K562 (cell line): ENCODE measurements at regions not wholly inside any gene's neighbourhood (a gene's known extent, or its start where the extent isn't known, plus 50 kb on each side); places are given as distances from the start of the nearest gene placed in this dataset.

Experiments used
- ATAC-seq: fragments of 200-7000 bp; cut with Tn5 transposase; 3 replicates; pipeline ENCODE4 v1.9.1; 2020; ENCODE audit warnings: moderate library complexity
- BruUV-seq: library from RNA; stranded (reverse); fragments of 400-500 nt; replicated peaks from 2 replicates; lab custom pipeline; 2021; lab: Mats Ljungman, UMichigan
- CTCF ChIA-PET: fragments of 300-600 bp; formaldehyde crosslinking; extraction: SDS; loops from one replicate; lab custom pipeline; 2021; ENCODE audit warnings: low intra/inter-chr PET ratio; lab: Yijun Ruan, JAX
- POLR2A ChIA-PET: fragments of 300-600, 350-650 bp; sonication (Branson Sonifier 250); formaldehyde crosslinking; extraction: SDS; loops from one replicate; lab custom pipeline; 2021; ENCODE audit warnings: antibody characterized with exemption, inconsistent platforms; lab: Yijun Ruan, JAX
- DNase-seq, 4 experiments: peaks; one replicate each; pipeline versions ENCODE4 v3.0.0 to v3.0.0-alpha.2; 2011 to 2018; ENCODE audit warnings: low spot score in 3 of 4, mixed read lengths in 3 of 4; ENCODE audit errors: extremely low read depth in 1 of 4
- FAIRE-seq: peaks from 2 replicates; lab custom pipeline; 2011; peaks lifted over from hg19 to GRCh38; lab: Jason Lieb, UNC
- H2AFZ ChIP-seq: 2 replicates; pipeline ENCODE4 v1.6.0; 2011; ENCODE audit warnings: low read depth, low read length, control low read depth, inconsistent platforms
- H3K27ac ChIP-seq: fragments of 200-600 bp; 3 replicates; pipeline ENCODE4 v1.8.0; 2011; ENCODE audit warnings: low read depth, mild to moderate bottlenecking, control low read depth, inconsistent platforms, low read length, moderate library complexity, mixed read lengths; ENCODE audit errors: extremely low read depth
- H3K27me3 ChIP-seq, 2 experiments: fragments of 300-600 bp in 1 of 2; 2 replicates in 1 of 2; 3 replicates in 1 of 2; pipeline versions ENCODE4 v1.6.0 to v1.8.0; 2011; ENCODE audit warnings: inconsistent platforms in 2 of 2, low read length in 2 of 2, mild to moderate bottlenecking in 1 of 2, mixed read lengths in 1 of 2, moderate library complexity in 1 of 2; ENCODE audit not compliant: control insufficient read depth in 2 of 2, insufficient read depth in 2 of 2
- H3K36me3 ChIP-seq: fragments of 300-600 bp; 3 replicates; pipeline ENCODE4 v1.8.0; 2011; ENCODE audit warnings: mild to moderate bottlenecking, low read length, inconsistent platforms; ENCODE audit not compliant: control insufficient read depth, insufficient read depth
- H3K4me1 ChIP-seq, 2 experiments: fragments of 200-600 bp in 1 of 2; replicated peaks in 1 of 2; 2 replicates in 1 of 2; 3 replicates in 1 of 2; pipeline versions ENCODE4 v1.5.1 to v1.8.0; 2011; ENCODE audit warnings: inconsistent platforms in 2 of 2, low read length in 2 of 2, mild to moderate bottlenecking in 1 of 2, mixed read lengths in 1 of 2, moderate library complexity in 1 of 2; ENCODE audit not compliant: control insufficient read depth in 2 of 2, insufficient read depth in 2 of 2
- H3K4me2 ChIP-seq: 2 replicates; pipeline ENCODE4 v1.6.1; 2011; ENCODE audit warnings: low read length, control low read depth, inconsistent platforms, mixed read lengths; ENCODE audit not compliant: insufficient read depth
- H3K4me3 ChIP-seq: fragments of 200-600 bp; sonication (generic), shearing (Covaris generic); 2 replicates; pipeline ENCODE4 v1.5.1; 2016; ENCODE audit warnings: control low read depth, inconsistent platforms
- H3K79me2 ChIP-seq: fragments of 200-600 bp; 3 replicates; pipeline ENCODE4 v1.8.0; 2011; ENCODE audit warnings: low read length, inconsistent platforms; ENCODE audit not compliant: control insufficient read depth, insufficient read depth
- H3K9ac ChIP-seq, 2 experiments: 2 replicates each; pipeline versions ENCODE4 v1.6.0 to v1.6.1; 2011; ENCODE audit warnings: low read depth in 2 of 2, low read length in 2 of 2, control low read depth in 1 of 2, inconsistent platforms in 1 of 2, mild to moderate bottlenecking in 1 of 2, mixed read lengths in 1 of 2; ENCODE audit not compliant: insufficient read depth in 1 of 2
- H3K9me1 ChIP-seq: one replicate; pipeline ENCODE4 v1.6.0; 2011; ENCODE audit warnings: inconsistent platforms, mild to moderate bottlenecking, low read length, moderate library complexity; ENCODE audit not compliant: control insufficient read depth, insufficient read depth
- H3K9me3 ChIP-seq: replicated peaks from 2 replicates; pipeline ENCODE4 v1.5.1; 2011; ENCODE audit warnings: low read depth, low read length, inconsistent platforms; ENCODE audit not compliant: control insufficient read depth, insufficient read depth
- H4K20me1 ChIP-seq: replicated peaks from 2 replicates; pipeline ENCODE4 v1.6.1; 2011; ENCODE audit warnings: low read length, inconsistent platforms, mixed read lengths; ENCODE audit not compliant: control insufficient read depth, insufficient read depth
- ILK ChIP-seq: fragments of 450-650 bp; IDR thresholded peaks from 2 replicates; pipeline ENCODE4 v1.6.1; 2016; ENCODE audit warnings: missing genetic modification characterization, low read depth, mild to moderate bottlenecking, missing compliant biosample characterization, moderate library complexity, borderline replicate concordance
- JUNB ChIP-seq: fragments of 450-650 bp; formaldehyde crosslinking; conservative IDR thresholded peaks from 2 replicates; pipeline ENCODE4 v1.4.0; 2020; ENCODE audit warnings: mild to moderate bottlenecking
- NR4A1 ChIP-seq, 2 experiments: fragments of 250-450 bp in 1 of 2; fragments of 450-650 bp in 1 of 2; sonication (Bioruptor Pico) in 1 of 2; IDR thresholded peaks; 2 replicates each; pipeline versions ENCODE4 v1.4.0 to v1.6.1; 2016 to 2020; ENCODE audit warnings: mild to moderate bottlenecking in 2 of 2, missing compliant biosample characterization in 1 of 2, missing genetic modification characterization in 1 of 2, moderate library complexity in 1 of 2
- RFX5 ChIP-seq: IDR thresholded peaks from 2 replicates; pipeline ENCODE4 v1.6.1; 2011; ENCODE audit warnings: low read depth, mild to moderate bottlenecking, improper control_type of control experiment, low read length
- ZKSCAN3 ChIP-seq: fragments of 250-450 bp; sonication (Bioruptor Pico); IDR thresholded peaks from 2 replicates; pipeline ENCODE4 v1.4.0; 2020
- ZNF699 ChIP-seq: fragments of 250-450 bp; sonication (Bioruptor Pico); IDR thresholded peaks from 2 replicates; pipeline ENCODE4 v1.8.0; 2021; ENCODE audit warnings: mild to moderate bottlenecking, moderate library complexity; ENCODE audit not compliant: insufficient replicate concordance
- WGBS: fragments of 100-300 bp; shearing (Covaris generic); methylation state at CpG from one replicate; pipeline ENCODE4 v1.1.6; 2016; ENCODE audit warnings: low coverage, mixed read lengths; ENCODE audit not compliant: insufficient coverage; ENCODE audit errors: missing lambda C conversion rate; 5-methylcytosine and 5-hydroxymethylcytosine counted together
- in situ Hi-C: fragments of 300-500 bp; cut with MboI; formaldehyde crosslinking; loops from 4 replicates; pipeline ENCODE4 v1.15.0; 2018; ENCODE audit warnings: inconsistent platforms, mixed read lengths
- intact Hi-C: fragments of 100-400 bp; cut with micrococcal nuclease; formaldehyde crosslinking; loops from 2 replicates; pipeline ENCODE4 v1.14.2; 2022
- TF ChIP-seq, protein P1 (sequence below): fragments of 450-650 bp; formaldehyde crosslinking; IDR thresholded peaks from 2 replicates; pipeline ENCODE4 v1.4.0; 2022; ENCODE audit warnings: missing genetic modification characterization

DNA sequence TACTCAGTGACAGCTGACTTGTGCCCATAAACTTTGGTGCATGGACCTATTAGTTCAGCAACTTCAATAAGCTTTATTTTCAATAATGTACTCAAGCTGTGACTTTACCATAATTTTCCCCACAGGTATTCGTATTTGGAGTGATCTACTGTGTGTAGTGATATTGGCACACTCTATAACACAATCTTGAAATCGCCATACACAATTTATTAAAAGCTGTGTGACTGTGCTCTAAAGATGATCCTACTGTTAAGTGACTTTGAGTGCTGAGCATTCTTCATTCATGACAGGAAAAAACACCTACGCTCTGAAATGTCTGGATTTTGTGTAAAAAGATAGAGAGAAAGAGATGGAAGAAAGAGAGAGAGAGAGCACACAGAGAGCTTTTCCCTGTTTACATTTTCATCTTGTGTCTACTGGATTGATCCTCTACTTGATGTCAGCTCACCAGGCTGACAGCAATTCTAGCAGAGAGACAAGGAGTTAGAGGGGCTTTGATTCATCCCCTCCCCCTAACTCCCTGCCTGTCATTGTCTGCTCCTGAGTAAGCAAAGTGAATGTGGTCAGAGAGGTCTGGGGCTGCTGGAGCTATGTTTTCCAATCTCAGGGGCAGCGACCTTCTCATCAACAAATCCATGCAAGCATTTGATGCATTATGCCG lies 538.7 kb upstream of the POU3F2 start:
- no peak for TF ChIP-seq ZNF699 (CRISPR knock-in tag)
- Histone ChIP-seq H3K79me2 (no peaks in the 10 kb centered on the region), H3K4me1 (no peaks in the 10 kb centered on the region), H3K4me2 (no peak overlapping the region), H3K36me3 (no peaks in the 10 kb centered on the region), H4K20me1 (no peaks in the 10 kb centered on the region), H3K27me3 (no peaks in the 10 kb centered on the region), H3K9me3 (no peaks in the 10 kb centered on the region), H3K4me3 (no peak overlapping the region), H3K9ac (no peak overlapping the region), H2AFZ (no peak overlapping the region), H3K27ac (no peak overlapping the region), H3K9me1 (no peaks in the 10 kb centered on the region)
- FAIRE-seq (no peak), ATAC-seq (no peak), DNase-seq (no peak)
- BruUV-seq, result no TSS peak
- WGBS, result 0% methylated on average over 5 of the region's 5 CpGs
- intact Hi-C loops (no loop called here), in situ Hi-C loops (no loop called here)
- POLR2A ChIA-PET, result interaction anchor here (0.6 kb wide), 1 partner anchor 869 kb away, joined by 6 read pairs; no protein-coding TSS in a partner anchor
- CTCF ChIA-PET, result no interaction called here

DNA sequence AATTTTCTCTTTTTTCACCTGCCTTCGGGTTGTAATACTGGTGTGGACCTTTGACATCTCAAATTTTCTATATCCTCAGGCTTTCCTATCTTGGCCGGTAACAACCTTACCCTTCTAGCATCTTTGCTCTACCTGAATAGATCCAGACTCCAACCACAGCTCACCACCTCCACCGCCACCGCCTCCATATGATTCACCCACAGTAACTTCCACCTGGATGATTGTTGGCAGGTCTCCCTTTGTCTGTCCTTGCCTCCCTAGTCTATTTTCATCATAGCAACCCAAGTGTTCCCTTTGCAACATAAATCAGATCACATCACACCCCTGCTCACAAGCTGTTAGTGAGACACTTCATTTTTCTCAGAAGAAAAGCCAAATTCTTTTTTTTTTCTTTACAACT lies 525.8 kb upstream of the POU3F2 start:
- no peaks in the 10 kb centered on the region for H3K79me2 ChIP-seq
- FAIRE-seq, result no peak
- H2AFZ ChIP-seq, result no peak overlapping the region
- no peaks in the 10 kb centered on the region for H3K4me1 ChIP-seq
- intact Hi-C loops, result no loop called here
- no peak overlapping the region for H3K27ac ChIP-seq
- no peak overlapping the region for H3K4me3 ChIP-seq
- ChIA-PET CTCF (no interaction called here), POLR2A (no interaction called here)
- H3K36me3 ChIP-seq, result no peaks in the 10 kb centered on the region
- DNase-seq, result no peak
- in situ Hi-C loops, result no loop called here
- TF ChIP-seq RFX5 (no peak), ZKSCAN3 (CRISPR knock-in tag) (no peak), ILK (tag) (no peak), NR4A1 (CRISPR knock-in tag; IDR thresholded peaks at IDR 0.05) (no peak), NR4A1 (tag; IDR thresholded peaks at IDR 0.05) (no peak), JUNB (CRISPR knock-in tag) (no peak)
- TF ChIP-seq, protein P1, sequence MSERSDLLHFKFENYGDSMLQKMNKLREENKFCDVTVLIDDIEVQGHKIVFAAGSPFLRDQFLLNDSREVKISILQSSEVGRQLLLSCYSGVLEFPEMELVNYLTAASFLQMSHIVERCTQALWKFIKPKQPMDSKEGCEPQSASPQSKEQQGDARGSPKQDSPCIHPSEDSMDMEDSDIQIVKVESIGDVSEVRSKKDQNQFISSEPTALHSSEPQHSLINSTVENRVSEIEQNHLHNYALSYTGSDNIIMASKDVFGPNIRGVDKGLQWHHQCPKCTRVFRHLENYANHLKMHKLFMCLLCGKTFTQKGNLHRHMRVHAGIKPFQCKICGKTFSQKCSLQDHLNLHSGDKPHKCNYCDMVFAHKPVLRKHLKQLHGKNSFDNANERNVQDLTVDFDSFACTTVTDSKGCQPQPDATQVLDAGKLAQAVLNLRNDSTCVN (CRISPR knock-in tag), result no peak
- H3K9ac ChIP-seq, result no peak overlapping the region
- no peak for ATAC-seq
- no TSS peak for BruUV-seq
- H3K9me3 ChIP-seq, result no peaks in the 10 kb centered on the region
- no peaks in the 10 kb centered on the region for H3K27me3 ChIP-seq
- 0% methylated on average over 4 of the region's 4 CpGs for WGBS
- no peak overlapping the region for H3K4me2 ChIP-seq
- no peaks in the 10 kb centered on the region for H4K20me1 ChIP-seq
- no peaks in the 10 kb centered on the region for H3K9me1 ChIP-seq
